Endothelial cell (in vitro differentiated cells): ENCODE measurements at regions not wholly inside any gene's neighbourhood (a gene's known extent, or its start where the extent isn't known, plus 50 kb on each side); places are given as distances from the start of the nearest gene placed in this dataset.
A peak's percentile ranks its signal among the peaks of the same experiment; 100 is the strongest.

Experiments
- DNase-seq: peaks from one replicate; pipeline ENCODE4 v3.0.0; 2021; ENCODE audit warnings: low spot score
- H3K27ac Mint-ChIP-seq: one replicate; pipeline ENCODE4 v1.8.0; 2021; ENCODE audit warnings: mixed read lengths, inconsistent platforms; ENCODE audit not compliant: unreplicated experiment
- H3K27me3 Mint-ChIP-seq: one replicate; pipeline ENCODE4 v1.8.0; 2021; ENCODE audit warnings: mild to moderate bottlenecking, moderate library complexity, mixed read lengths, inconsistent platforms; ENCODE audit not compliant: unreplicated experiment
- H3K36me3 Mint-ChIP-seq: one replicate; pipeline ENCODE4 v1.8.0; 2021; ENCODE audit warnings: mild to moderate bottlenecking, low read depth, mixed read lengths, inconsistent platforms; ENCODE audit not compliant: unreplicated experiment
- H3K4me1 Mint-ChIP-seq: one replicate; pipeline ENCODE4 v1.8.0; 2021; ENCODE audit warnings: mild to moderate bottlenecking, mixed read lengths, inconsistent platforms; ENCODE audit not compliant: unreplicated experiment
- H3K4me3 Mint-ChIP-seq: one replicate; pipeline ENCODE4 v1.8.0; 2021; ENCODE audit warnings: mild to moderate bottlenecking, mixed read lengths, inconsistent platforms; ENCODE audit not compliant: unreplicated experiment
- H3K9me3 Mint-ChIP-seq: one replicate; pipeline ENCODE4 v1.8.0; 2021; ENCODE audit warnings: mixed read lengths, inconsistent platforms; ENCODE audit not compliant: unreplicated experiment
- CTCF ChIP-seq: fragments of 200-600 bp; sonication (generic); IDR thresholded peaks from one replicate; pipeline ENCODE4 v1.5.0; 2021; ENCODE audit warnings: antibody characterized with exemption; ENCODE audit not compliant: unreplicated experiment

GRCh38 chr13:110965755-110966134, 50.9 kb upstream of the ANKRD10 start:
- DNase-seq = no peak
- no peak for TF ChIP-seq CTCF
- no peak overlapping the region for H3K4me3 Mint-ChIP-seq
- no peaks in the 10 kb centered on the region for H3K4me1 Mint-ChIP-seq
- peaks cover 12% of the 10 kb centered on the region for H3K36me3 Mint-ChIP-seq
- peaks cover 8% of the 10 kb centered on the region for H3K9me3 Mint-ChIP-seq
- peaks cover 4% of the 10 kb centered on the region for H3K27me3 Mint-ChIP-seq
- no peak overlapping the region for H3K27ac Mint-ChIP-seq

- H3K36me3 Mint-ChIP-seq = peaks cover 12% of the 10 kb centered on the region
- no peak for DNase-seq
- peaks cover 8% of the 10 kb centered on the region for H3K9me3 Mint-ChIP-seq
- no peak for TF ChIP-seq CTCF
- H3K4me3 Mint-ChIP-seq = peak overlapping the region; percentile 5
- no peak overlapping the region for H3K27ac Mint-ChIP-seq
- no peaks in the 10 kb centered on the region for H3K4me1 Mint-ChIP-seq
- H3K27me3 Mint-ChIP-seq = peaks cover 4% of the 10 kb centered on the region
These were observed 50.3 kb upstream of the ANKRD10 start for GRCh38 chr13:110965038-110965754.
